ENCODE measurements at regions not wholly inside any gene's neighbourhood (a gene's known extent, or its start where the extent isn't known, plus 50 kb on each side); places are given as distances from the start of the nearest gene placed in this dataset.

DNA sequence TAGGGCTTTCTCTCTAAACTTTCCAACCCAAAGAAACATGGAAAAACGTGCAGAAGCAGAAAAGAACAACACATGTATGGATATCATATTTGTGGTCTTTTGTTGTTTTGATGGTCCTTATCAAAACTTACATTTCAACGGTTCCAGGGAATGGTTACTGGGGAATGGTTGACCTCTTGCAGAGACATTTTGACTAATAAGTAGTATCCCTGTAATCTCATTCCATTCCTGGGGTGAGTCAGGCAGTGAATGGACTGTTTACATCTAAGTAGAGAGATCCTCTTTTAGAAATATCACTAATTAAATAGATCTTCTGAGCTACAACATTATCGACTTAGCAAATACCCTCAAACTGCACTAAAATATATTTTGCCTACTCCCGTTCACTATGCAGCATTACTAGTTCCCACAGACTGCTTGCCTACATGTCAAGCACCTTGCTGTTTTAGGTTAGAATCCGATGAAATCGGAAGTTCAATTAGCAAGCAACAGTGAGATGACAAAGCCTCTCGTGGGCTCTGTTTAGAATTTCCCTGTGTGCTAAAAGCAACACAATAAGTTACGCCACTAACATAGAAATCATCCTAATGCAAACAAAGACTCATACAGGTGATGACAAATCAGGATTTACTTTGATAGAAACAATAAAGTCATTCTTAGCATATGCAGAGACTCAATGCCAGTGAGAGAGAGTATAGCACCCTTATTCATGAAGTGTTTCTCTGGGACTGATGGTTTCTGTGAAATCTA, 797.7 kb upstream of the ARGLU1 start:
- DNase-seq (ENCODE audit: extremely low read depth, low read depth): no peak
- no peak overlapping the region for H3K4me3 ChIP-seq (replicated peaks; ENCODE audit: low read depth, low read length)
- TF ChIP-seq, protein P1, sequence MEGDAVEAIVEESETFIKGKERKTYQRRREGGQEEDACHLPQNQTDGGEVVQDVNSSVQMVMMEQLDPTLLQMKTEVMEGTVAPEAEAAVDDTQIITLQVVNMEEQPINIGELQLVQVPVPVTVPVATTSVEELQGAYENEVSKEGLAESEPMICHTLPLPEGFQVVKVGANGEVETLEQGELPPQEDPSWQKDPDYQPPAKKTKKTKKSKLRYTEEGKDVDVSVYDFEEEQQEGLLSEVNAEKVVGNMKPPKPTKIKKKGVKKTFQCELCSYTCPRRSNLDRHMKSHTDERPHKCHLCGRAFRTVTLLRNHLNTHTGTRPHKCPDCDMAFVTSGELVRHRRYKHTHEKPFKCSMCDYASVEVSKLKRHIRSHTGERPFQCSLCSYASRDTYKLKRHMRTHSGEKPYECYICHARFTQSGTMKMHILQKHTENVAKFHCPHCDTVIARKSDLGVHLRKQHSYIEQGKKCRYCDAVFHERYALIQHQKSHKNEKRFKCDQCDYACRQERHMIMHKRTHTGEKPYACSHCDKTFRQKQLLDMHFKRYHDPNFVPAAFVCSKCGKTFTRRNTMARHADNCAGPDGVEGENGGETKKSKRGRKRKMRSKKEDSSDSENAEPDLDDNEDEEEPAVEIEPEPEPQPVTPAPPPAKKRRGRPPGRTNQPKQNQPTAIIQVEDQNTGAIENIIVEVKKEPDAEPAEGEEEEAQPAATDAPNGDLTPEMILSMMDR (IDR thresholded peaks at IDR 0.05; ENCODE audit: low read depth, low read length, missing control alignments): no peak

DNA sequence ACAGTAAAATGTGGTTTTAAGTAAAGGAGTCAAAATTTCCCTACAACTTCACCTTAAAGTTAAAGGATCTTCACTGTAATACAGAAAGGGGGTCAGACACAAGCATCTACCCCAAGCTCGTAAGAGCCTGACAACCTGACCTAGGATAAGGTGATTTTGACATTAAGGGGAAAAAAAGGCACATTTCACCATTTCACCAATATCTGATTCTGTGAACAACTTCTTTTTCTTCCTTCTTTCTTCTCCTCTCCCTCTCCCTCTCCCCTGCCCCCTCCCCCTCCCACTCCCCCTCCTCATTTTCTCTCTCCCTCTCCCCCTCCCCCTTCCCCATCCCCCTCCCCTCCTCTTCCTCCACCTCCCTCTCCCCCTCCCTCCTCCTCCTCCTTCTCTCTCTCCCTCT, 796.7 kb upstream of the ARGLU1 start:
- no peak overlapping the region for H3K4me3 ChIP-seq (replicated peaks; ENCODE audit: low read depth, low read length)
- TF ChIP-seq, protein P1 (IDR thresholded peaks at IDR 0.05; ENCODE audit: low read depth, low read length, missing control alignments): no peak
- DNase-seq (ENCODE audit: extremely low read depth, low read depth): no peak

DNA sequence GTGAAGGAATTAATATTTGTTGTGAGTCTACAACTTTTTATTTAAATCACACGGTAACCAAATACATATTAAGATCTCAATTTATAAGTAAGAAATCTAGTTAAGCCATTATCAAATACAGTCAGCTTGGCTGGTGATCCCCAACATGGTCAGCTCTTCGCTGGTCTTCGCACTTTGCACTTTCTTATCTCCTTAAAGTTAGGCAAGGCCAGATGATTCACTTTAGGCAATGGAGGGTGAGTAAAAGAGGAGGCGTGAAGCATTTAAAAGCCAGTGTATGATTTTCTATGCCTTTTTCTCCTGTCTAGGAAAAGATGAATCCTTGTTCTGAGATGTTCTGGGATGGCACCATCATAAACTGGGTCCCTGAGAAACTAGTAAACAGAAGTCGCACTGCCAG, 793.7 kb upstream of the ARGLU1 start:
- TF ChIP-seq, protein P1 (IDR thresholded peaks at IDR 0.05; ENCODE audit: low read depth, low read length, missing control alignments): no peak
- H3K4me3 ChIP-seq (replicated peaks; ENCODE audit: low read depth, low read length): no peak overlapping the region
- DNase-seq (ENCODE audit: extremely low read depth, low read depth): no peak

DNA sequence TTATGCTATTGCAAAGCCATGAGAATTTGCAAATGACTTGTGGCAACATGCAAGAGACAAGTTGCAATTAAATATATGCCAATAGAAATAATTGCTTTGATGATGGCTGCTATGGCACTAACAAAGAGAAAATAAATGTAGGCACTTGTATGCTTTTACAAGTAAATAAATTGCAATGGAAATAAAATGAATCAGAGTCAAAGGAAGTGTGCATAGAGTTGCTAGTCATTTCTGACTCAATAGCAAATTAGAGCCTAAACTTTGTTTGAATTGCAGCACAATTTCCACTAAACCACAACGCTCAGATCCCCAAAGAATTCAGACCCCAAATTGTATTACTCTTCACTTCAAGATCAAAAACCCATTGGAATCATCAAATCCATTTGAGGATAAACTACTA, 792.1 kb upstream of the ARGLU1 start:
- H3K4me3 ChIP-seq (replicated peaks; ENCODE audit: low read depth, low read length): no peak overlapping the region
- DNase-seq (ENCODE audit: extremely low read depth, low read depth): no peak
- TF ChIP-seq, protein P1 (IDR thresholded peaks at IDR 0.05; ENCODE audit: low read depth, low read length, missing control alignments): no peak

DNA sequence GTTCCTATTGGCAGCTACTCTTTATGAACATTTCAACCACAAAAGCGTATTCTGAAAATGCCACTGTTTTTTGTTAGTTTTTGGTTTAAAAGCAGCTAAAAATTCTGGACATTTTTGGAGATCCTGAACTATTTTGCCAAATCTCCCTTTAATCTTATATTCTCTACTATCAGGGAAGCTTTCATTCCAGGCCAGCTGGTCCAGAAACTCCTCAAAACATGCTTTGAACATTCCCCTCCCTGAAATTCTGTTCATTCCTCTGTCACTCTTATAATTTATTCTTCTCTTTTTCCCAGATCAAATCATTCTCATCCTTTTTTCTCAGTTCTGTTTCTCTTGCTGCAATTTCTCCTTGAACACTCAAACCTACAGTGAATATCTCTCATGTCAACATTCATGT, 790.9 kb upstream of the ARGLU1 start:
- H3K4me3 ChIP-seq (replicated peaks; ENCODE audit: low read depth, low read length): no peak overlapping the region
- no peak for DNase-seq (ENCODE audit: extremely low read depth, low read depth)
- TF ChIP-seq, protein P1 (IDR thresholded peaks at IDR 0.05; ENCODE audit: low read depth, low read length, missing control alignments): no peak

DNA sequence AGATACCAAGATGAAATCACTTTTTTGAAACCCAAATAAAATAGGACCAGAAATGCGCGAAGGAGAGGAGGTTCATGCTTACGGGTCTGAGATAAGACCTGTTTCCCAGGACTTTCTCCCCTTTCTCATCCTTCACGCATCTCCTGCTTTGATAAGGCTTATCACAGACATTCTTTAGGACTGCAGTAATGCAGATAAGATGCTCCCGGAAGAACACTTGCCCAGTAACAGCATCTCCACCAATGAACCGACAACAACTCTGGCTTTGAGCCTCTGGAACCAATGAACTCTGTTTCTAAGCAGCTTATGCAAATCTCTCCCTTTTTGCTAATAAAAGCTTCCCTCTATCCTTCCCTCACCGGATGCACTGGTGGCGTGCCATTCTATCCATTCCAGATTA, 783.4 kb upstream of the ARGLU1 start:
- no peak for DNase-seq (ENCODE audit: extremely low read depth, low read depth)
- H3K4me3 ChIP-seq (replicated peaks; ENCODE audit: low read depth, low read length): no peak overlapping the region
- TF ChIP-seq, protein P1 (IDR thresholded peaks at IDR 0.05; ENCODE audit: low read depth, low read length, missing control alignments): no peak

DNA sequence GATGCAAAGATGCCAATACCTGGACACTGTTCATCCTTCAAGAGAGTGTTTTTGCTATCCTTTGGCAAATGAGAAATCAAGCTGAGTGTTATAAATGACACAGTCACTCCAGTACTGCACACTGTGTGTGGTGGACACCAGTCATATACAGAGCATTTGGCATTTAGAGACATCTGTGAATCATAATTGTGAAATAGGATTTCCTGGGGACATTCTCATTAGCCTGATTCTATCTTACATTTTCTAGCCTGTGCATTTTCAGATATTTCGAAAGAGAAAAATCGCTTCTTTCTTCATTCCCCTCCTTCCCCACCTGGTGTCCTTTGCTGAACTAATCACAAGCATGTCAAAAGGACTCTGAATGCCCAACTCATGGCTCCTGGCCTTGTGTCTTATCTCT, 781.0 kb upstream of the ARGLU1 start:
- DNase-seq (ENCODE audit: extremely low read depth, low read depth): no peak
- no peak overlapping the region for H3K4me3 ChIP-seq (replicated peaks; ENCODE audit: low read depth, low read length)
- TF ChIP-seq, protein P1 (IDR thresholded peaks at IDR 0.05; ENCODE audit: low read depth, low read length, missing control alignments): no peak
